ENCODE measurements at regions not wholly inside any gene's neighbourhood (a gene's known extent, or its start where the extent isn't known, plus 50 kb on each side); places are given as distances from the start of the nearest gene placed in this dataset.

DNA sequence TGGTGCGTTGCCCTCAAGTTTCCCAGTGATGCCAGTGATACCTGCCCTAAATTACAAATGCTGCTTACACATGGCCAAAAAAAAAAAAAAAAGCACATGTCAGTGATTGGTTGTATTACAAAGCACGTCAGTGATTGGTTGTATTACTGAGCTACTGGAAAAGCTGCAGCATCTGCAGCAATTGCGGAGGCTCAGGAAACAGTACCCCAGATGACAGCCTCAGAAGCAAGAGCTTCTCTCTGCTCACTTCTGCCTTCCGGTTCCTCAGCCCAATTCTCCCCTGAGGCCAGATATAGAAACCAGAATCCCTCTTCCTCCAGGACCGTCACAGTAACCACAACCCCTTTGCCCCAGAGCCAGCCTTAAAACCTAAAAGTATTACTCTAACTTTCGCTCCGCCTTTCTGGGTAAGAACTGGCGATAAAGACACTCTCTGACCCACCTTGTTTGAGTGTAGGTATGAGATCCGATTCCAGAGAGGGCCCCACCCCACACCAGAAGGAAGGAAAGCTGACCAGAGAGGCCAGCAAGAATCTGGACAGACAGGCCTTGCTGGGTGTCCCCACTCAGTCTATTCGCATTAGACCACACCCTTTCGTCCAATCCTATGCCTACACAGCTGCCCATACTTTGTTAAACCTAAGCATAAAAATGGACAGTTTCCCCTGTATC, 85.0 kb upstream of the SORBS2 start:
- TF ChIP-seq, protein P1, sequence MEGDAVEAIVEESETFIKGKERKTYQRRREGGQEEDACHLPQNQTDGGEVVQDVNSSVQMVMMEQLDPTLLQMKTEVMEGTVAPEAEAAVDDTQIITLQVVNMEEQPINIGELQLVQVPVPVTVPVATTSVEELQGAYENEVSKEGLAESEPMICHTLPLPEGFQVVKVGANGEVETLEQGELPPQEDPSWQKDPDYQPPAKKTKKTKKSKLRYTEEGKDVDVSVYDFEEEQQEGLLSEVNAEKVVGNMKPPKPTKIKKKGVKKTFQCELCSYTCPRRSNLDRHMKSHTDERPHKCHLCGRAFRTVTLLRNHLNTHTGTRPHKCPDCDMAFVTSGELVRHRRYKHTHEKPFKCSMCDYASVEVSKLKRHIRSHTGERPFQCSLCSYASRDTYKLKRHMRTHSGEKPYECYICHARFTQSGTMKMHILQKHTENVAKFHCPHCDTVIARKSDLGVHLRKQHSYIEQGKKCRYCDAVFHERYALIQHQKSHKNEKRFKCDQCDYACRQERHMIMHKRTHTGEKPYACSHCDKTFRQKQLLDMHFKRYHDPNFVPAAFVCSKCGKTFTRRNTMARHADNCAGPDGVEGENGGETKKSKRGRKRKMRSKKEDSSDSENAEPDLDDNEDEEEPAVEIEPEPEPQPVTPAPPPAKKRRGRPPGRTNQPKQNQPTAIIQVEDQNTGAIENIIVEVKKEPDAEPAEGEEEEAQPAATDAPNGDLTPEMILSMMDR (conservative IDR thresholded peaks at IDR 0.05) = no peak
- peaks cover 11% of the 10 kb centered on the region for H3K4me1 Mint-ChIP-seq
- H3K27me3 Mint-ChIP-seq (ENCODE audit: low read depth) = no peaks in the 10 kb centered on the region
- no peak for DNase-seq (ENCODE audit: low read depth, low spot score)
- H3K27ac Mint-ChIP-seq (ENCODE audit: unreplicated experiment) = no peak overlapping the region
- peaks cover 7% of the 10 kb centered on the region for H3K9me3 Mint-ChIP-seq
- H3K4me3 Mint-ChIP-seq = no peak overlapping the region
- H3K36me3 Mint-ChIP-seq (ENCODE audit: low read depth) = no peaks in the 10 kb centered on the region

- H3K9me3 Mint-ChIP-seq = no peaks in the 10 kb centered on the region
- DNase-seq (ENCODE audit: low read depth, low spot score) = no peak
- TF ChIP-seq, protein P1 (conservative IDR thresholded peaks at IDR 0.05) = no peak
- H3K4me3 Mint-ChIP-seq = no peak overlapping the region
- no peak overlapping the region for H3K27ac Mint-ChIP-seq (ENCODE audit: unreplicated experiment)
- no peaks in the 10 kb centered on the region for H3K27me3 Mint-ChIP-seq (ENCODE audit: low read depth)
- peaks cover 11% of the 10 kb centered on the region for H3K4me1 Mint-ChIP-seq
- H3K36me3 Mint-ChIP-seq (ENCODE audit: low read depth) = no peaks in the 10 kb centered on the region
Observed at GRCh38 chr4:185898413-185898812, 86.4 kb upstream of the SORBS2 start.

GRCh38 chr4:185899833-185900232, 87.8 kb upstream of the SORBS2 start:
- TF ChIP-seq, protein P1 (conservative IDR thresholded peaks at IDR 0.05) = no peak
- H3K4me1 Mint-ChIP-seq = peaks cover 11% of the 10 kb centered on the region
- no peaks in the 10 kb centered on the region for H3K36me3 Mint-ChIP-seq (ENCODE audit: low read depth)
- no peak overlapping the region for H3K27ac Mint-ChIP-seq (ENCODE audit: unreplicated experiment)
- no peak for DNase-seq (ENCODE audit: low read depth, low spot score)
- H3K4me3 Mint-ChIP-seq = no peak overlapping the region
- no peaks in the 10 kb centered on the region for H3K27me3 Mint-ChIP-seq (ENCODE audit: low read depth)
- no peaks in the 10 kb centered on the region for H3K9me3 Mint-ChIP-seq

DNA sequence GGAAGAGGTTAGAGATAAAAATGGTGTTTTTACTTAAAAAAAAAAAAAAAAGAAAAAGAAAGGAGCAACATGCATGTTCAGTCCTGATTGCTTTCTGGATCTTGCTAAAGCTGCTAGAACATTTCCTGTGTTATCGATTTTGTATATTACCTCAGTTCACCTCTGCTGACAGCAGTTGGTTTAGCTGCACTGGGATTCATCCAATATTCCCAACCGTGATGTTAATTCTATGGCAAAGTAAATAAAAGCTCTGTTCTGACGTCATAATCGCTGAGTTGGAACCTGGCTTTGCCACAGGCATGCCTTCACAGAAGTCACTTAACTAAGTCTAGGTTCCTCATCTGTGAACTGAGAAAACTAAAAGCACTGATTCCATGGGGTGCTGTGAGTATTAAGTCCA, 90.7 kb upstream of the SORBS2 start:
- no peaks in the 10 kb centered on the region for H3K9me3 Mint-ChIP-seq
- H3K36me3 Mint-ChIP-seq (ENCODE audit: low read depth) = no peaks in the 10 kb centered on the region
- no peaks in the 10 kb centered on the region for H3K27me3 Mint-ChIP-seq (ENCODE audit: low read depth)
- no peak for DNase-seq (ENCODE audit: low read depth, low spot score)
- no peak overlapping the region for H3K4me3 Mint-ChIP-seq
- peaks cover 6% of the 10 kb centered on the region for H3K4me1 Mint-ChIP-seq
- no peak overlapping the region for H3K27ac Mint-ChIP-seq (ENCODE audit: unreplicated experiment)
- TF ChIP-seq, protein P1 (conservative IDR thresholded peaks at IDR 0.05) = no peak

DNA sequence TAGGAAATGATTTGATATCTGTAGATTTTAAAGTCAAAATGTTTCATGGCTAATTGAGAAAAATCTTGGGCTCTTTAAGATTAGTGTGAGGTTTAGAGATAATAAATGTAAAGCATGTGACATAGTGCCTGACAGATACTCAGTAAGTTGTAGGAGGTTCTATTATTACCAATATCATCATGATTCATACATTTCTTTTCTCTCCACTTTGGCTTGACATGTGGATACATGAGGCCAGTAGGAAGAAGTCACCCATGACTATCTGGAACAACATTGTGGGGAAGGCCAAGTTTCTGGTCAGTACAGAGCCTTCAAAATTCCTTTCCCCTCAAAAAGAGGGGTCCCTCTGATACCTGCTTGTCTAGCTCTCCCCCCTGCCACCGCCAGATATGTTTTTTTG, 91.2 kb upstream of the SORBS2 start:
- Mint-ChIP-seq H3K4me3 (no peak overlapping the region), H3K36me3 (ENCODE audit: low read depth) (no peaks in the 10 kb centered on the region), H3K9me3 (no peaks in the 10 kb centered on the region), H3K4me1 (peaks cover 3% of the 10 kb centered on the region), H3K27ac (ENCODE audit: unreplicated experiment) (no peak overlapping the region), H3K27me3 (ENCODE audit: low read depth) (no peaks in the 10 kb centered on the region)
- TF ChIP-seq, protein P1 (conservative IDR thresholded peaks at IDR 0.05) = no peak
- no peak for DNase-seq (ENCODE audit: low read depth, low spot score)

Data from neural crest cell (in vitro differentiated cells).